Naive B cell (primary cell): ENCODE measurements at regions not wholly inside any gene's neighbourhood (a gene's known extent, or its start where the extent isn't known, plus 50 kb on each side); places are given as distances from the start of the nearest gene placed in this dataset.
"Not testable (repeated sequence)": the region's sequence is repeated elsewhere in the genome, so short reads cannot be mapped to it uniquely, and the experiment has no call there.

Experiments used
- ATAC-seq, 2 donors: fragments of 150-1000 bp; cut with Tn5 transposase; 2 replicates each; pipeline ENCODE4 v1.10.0; 2021; ENCODE audit warnings: low read depth in 2 of 2, mild to moderate bottlenecking in 2 of 2, moderate library complexity in 2 of 2
- DNase-seq: peaks from one replicate; pipeline ENCODE4 v3.0.0; 2022
- H3K27ac Mint-ChIP-seq, 6 donors: one replicate each; pipeline ENCODE4 v1.8.0; 2020 to 2022; ENCODE audit warnings: mild to moderate bottlenecking in 6 of 6, mixed read lengths in 6 of 6, moderate library complexity in 5 of 6, inconsistent platforms in 2 of 6
- H3K27me3 Mint-ChIP-seq, 3 donors: one replicate each; pipeline ENCODE4 v1.8.0; 2021 to 2022; ENCODE audit warnings: mixed read lengths in 3 of 3, mild to moderate bottlenecking in 1 of 3
- H3K36me3 Mint-ChIP-seq, 2 donors: one replicate each; pipeline ENCODE4 v1.8.0; 2020 to 2022; ENCODE audit warnings: mixed read lengths in 2 of 2, inconsistent platforms in 1 of 2, mild to moderate bottlenecking in 1 of 2
- H3K4me1 Mint-ChIP-seq, 3 donors: one replicate each; pipeline ENCODE4 v1.8.0; 2020 to 2022; ENCODE audit warnings: mixed read lengths in 3 of 3, inconsistent platforms in 1 of 3, mild to moderate bottlenecking in 1 of 3, moderate library complexity in 1 of 3
- H3K4me3 Mint-ChIP-seq, 8 donors: one replicate each; pipeline ENCODE4 v1.8.0; 2020 to 2022; ENCODE audit warnings: mild to moderate bottlenecking in 8 of 8, mixed read lengths in 8 of 8, moderate library complexity in 8 of 8, inconsistent platforms in 2 of 8
- H3K9me3 Mint-ChIP-seq, 7 donors: one replicate each; pipeline ENCODE4 v1.8.0; 2020 to 2022; ENCODE audit warnings: mixed read lengths in 7 of 7, mild to moderate bottlenecking in 5 of 7, inconsistent platforms in 2 of 7, moderate library complexity in 1 of 7

DNA sequence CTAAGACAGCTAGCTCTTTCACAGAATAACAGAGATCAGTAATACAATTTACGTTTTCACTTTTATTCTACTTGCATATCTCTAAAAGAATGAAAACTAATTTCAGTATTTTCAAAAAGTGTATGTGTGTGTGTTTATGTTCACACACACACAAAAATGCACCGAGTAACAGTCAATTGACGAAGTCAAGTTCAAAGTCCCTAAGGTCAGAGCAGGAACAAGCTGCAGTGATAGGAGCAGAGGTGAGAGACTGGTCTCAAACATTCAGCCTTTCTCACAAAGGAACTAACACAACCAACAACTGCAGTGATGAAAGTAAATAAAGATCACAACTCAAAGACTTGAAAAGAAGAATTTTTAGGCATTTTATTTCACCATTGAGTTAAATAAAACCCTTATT, 429.7 kb downstream of the C12orf50 start:
- no peaks in the 10 kb centered on the region for H3K4me1 Mint-ChIP-seq
- DNase-seq (no peak), ATAC-seq (no peak)
- H3K27ac Mint-ChIP-seq, result no peak overlapping the region
- no peaks in the 10 kb centered on the region for H3K36me3 Mint-ChIP-seq
- H3K4me3 Mint-ChIP-seq, result no peak overlapping the region
- H3K27me3 Mint-ChIP-seq, result no peaks in the 10 kb centered on the region
- peaks cover 0 to 2% (median 0%) of the 10 kb centered on the region in 7 donors for H3K9me3 Mint-ChIP-seq

DNA sequence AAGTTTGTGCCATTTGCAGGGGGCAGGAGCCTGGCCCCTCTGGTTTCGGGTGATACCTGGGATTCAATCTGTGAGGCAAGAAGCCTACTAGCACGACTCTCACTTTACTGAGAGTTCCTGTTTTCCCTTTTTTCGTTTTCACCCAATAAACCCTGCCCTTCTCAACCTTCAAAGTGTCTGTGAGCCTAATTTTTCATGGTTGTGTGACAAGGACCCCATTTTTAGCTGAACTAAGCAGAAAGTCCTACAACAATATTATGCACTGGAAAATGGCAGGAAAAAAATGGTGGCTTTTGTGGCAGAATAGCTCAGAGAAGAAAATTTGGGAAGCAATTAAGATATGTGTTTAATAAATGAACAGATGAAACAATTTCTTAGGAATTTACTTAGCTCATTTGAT, 432.1 kb downstream of the C12orf50 start:
- H3K9me3 Mint-ChIP-seq, result peaks cover 0 to 2% (median 0%) of the 10 kb centered on the region in 7 donors
- no peaks in the 10 kb centered on the region for H3K4me1 Mint-ChIP-seq
- no peak for DNase-seq
- H3K27ac Mint-ChIP-seq, result no peak overlapping the region
- H3K4me3 Mint-ChIP-seq, result no peak overlapping the region
- H3K36me3 Mint-ChIP-seq, result no peaks in the 10 kb centered on the region
- ATAC-seq, result no peak
- H3K27me3 Mint-ChIP-seq, result no peaks in the 10 kb centered on the region

DNA sequence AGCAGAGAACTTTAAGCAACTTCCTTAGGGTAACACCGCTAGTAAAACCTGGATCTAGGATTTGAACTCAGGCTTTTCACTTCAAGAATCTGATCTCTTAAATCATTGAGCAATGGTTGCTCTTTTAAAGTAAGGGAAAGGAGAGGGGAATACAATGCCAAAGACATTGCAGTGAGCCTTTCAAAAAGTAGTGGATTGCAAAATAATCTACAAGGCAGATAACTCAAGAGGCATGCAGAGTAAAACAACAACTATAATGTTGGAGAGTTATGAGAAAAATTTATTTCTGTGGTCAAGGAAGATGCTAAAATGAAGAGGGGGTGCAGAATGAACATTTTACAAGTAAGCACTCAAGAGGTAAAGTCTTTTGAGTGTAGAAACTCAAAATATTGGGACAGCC, 432.6 kb downstream of the C12orf50 start:
- Mint-ChIP-seq H3K4me1 (no peaks in the 10 kb centered on the region), H3K27ac (peak overlapping the region in 1 of 6 donors; percentile 41), H3K27me3 (no peaks in the 10 kb centered on the region), H3K4me3 (no peak overlapping the region), H3K9me3 (peaks cover 0 to 3% (median 0%) of the 10 kb centered on the region in 7 donors), H3K36me3 (no peaks in the 10 kb centered on the region)
- no peak for DNase-seq
- no peak for ATAC-seq

DNA sequence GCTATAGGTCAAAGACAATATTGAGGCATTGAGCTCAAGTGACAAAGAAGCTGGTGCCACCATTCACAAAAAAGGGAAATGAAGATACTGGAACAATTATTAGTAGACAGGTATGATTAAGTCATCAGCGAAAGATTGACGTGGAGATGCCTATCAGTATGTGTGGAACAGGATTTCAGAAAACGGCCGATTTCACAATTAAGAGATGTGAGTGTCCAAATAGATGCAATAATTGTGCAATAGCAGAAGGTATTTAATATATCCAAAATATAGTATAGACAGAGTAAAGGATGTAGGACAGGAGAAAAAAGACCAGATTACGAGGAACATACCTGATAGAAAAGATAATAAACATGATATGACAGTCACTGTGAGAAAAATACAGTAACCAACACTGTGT, 433.1 kb downstream of the C12orf50 start:
- H3K4me3 Mint-ChIP-seq, result no peak overlapping the region
- H3K27me3 Mint-ChIP-seq, result no peaks in the 10 kb centered on the region
- no peaks in the 10 kb centered on the region for H3K36me3 Mint-ChIP-seq
- DNase-seq (no peak), ATAC-seq (no peak)
- peaks cover 0 to 6% (median 0%) of the 10 kb centered on the region in 7 donors for H3K9me3 Mint-ChIP-seq
- no peak overlapping the region for H3K27ac Mint-ChIP-seq
- H3K4me1 Mint-ChIP-seq, result no peaks in the 10 kb centered on the region

DNA sequence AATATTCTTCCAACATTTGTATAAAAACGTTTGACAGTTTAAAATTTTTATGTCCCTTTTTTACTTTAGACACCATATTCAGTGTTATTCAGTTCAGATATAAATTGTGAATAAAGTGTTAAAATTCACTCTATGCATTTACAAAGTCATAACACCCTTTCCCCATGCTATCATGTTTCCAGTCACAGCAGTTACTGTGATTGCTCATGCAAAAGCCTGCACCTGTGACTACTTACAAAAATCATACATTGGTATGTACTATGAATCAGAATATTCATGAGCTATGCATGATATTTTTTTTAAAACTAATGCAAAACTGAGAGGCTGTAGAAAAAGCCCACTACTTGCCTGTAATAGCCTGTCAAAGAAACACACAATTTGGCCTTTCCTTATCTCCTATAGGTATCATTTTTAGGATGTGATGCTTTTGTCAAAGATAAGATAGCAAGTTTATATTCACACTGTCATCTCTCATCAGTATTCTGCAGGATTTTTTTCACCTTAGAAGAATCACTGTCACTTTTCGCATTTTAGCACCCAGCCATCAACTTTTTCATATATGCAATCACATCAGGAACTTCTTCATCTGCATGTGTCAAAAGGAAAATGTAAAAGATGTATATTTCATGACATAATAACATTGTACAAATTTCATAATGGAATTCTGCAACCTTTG, 443.2 kb downstream of the C12orf50 start:
- Mint-ChIP-seq H3K4me3 (no peak overlapping the region), H3K9me3 (peaks cover 0 to 8% (median 5%) of the 10 kb centered on the region in 7 donors), H3K4me1 (no peaks in the 10 kb centered on the region), H3K27ac (no peak overlapping the region), H3K36me3 (no peaks in the 10 kb centered on the region), H3K27me3 (no peaks in the 10 kb centered on the region)
- DNase-seq (no peak), ATAC-seq (no peak)

DNA sequence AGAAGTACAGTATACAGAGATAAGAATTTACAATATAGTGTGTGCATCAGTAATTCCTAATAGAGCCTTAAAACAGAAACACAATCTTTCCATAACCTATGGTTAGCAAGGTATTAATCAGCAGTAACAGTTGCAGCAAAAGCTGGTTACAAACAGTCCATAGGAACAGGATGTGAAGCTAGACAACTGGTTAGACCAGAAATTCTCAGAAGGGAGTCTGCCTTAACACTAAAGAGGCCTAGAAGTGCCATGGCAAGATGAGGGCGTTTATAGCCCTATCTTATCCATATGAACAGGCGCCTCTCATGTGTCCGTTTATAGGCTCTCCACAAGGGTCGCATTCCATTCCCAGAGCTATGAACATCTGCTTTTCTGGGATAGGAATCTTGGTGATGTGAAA, 450.1 kb downstream of the C12orf50 start:
- not testable (repeated sequence) for H3K4me3 Mint-ChIP-seq, ATAC-seq, H3K36me3 Mint-ChIP-seq, H3K27me3 Mint-ChIP-seq, DNase-seq, H3K27ac Mint-ChIP-seq, H3K4me1 Mint-ChIP-seq
- peaks cover 0 to 16% (median 9%) of the 10 kb centered on the region in 7 donors for H3K9me3 Mint-ChIP-seq

DNA sequence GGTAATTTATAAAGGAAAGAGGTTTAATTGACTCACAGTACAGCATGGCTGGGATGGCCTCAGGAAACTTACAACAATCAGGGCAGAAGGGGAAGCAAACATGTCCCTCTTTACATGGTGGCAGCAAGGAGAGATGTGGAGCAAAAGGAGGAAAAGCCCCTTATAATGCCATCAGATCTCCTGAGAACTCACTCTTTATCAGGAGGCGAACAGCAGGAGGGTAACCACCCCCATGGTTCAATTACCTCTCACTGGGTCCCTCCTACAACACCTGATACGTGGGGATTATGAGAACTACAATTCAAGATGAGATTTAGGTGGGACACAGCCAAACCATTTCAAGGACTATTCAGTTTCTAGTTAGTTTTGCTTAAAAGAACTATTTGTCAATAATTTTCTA, 453.3 kb downstream of the C12orf50 start:
- no peaks in the 10 kb centered on the region for H3K4me1 Mint-ChIP-seq
- H3K9me3 Mint-ChIP-seq, result peaks cover 0 to 10% (median 5%) of the 10 kb centered on the region in 7 donors
- no peaks in the 10 kb centered on the region for H3K36me3 Mint-ChIP-seq
- ATAC-seq (no peak), DNase-seq (no peak)
- no peak overlapping the region for H3K4me3 Mint-ChIP-seq
- H3K27ac Mint-ChIP-seq, result no peak overlapping the region
- no peaks in the 10 kb centered on the region for H3K27me3 Mint-ChIP-seq

DNA sequence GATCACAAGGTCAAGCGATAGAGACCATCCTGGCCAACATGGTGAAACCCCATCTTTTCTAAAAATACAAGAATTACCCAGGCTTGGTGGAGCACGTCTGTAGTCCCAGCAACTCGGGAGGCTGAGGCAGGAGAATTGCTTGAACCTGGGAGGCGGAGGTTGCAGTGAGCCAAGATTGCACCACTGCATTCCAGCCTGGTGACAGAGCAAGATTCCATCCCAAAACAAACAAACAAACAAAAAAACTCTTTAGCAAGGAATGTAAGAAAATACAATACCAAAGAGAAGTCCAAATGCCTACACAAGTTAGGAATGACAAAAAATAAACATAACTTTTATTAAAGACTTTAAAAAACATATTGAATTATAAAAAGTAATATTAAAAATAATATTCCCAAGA, 462.3 kb downstream of the C12orf50 start:
- not testable (repeated sequence) for DNase-seq, H3K27me3 Mint-ChIP-seq, H3K9me3 Mint-ChIP-seq, H3K27ac Mint-ChIP-seq, H3K36me3 Mint-ChIP-seq, H3K4me1 Mint-ChIP-seq, ATAC-seq, H3K4me3 Mint-ChIP-seq

DNA sequence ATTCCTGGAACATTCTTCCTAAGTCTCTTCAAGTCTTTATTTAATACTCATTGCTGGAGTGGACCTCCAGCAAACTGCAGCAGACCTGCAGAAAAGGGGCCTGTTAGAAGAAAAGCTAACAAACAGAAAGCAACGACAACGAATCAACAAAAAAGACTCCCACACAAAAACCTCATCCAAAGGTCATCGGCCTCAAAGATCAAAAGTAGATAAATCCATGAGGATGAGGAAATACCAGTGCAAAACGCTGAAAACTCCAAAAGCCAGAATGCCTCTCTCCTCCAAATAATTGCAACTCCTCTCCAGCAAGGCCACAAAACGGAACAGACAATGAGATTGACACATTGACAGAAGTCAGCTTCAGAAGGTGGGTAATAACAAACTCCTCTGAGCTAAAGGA, 472.2 kb downstream of the C12orf50 start:
- Mint-ChIP-seq H3K27me3 (no peaks in the 10 kb centered on the region), H3K9me3 (peaks cover 0 to 19% (median 5%) of the 10 kb centered on the region in 7 donors), H3K4me3 (no peak overlapping the region), H3K4me1 (no peaks in the 10 kb centered on the region), H3K36me3 (no peaks in the 10 kb centered on the region), H3K27ac (no peak overlapping the region)
- ATAC-seq, result no peak
- no peak for DNase-seq

DNA sequence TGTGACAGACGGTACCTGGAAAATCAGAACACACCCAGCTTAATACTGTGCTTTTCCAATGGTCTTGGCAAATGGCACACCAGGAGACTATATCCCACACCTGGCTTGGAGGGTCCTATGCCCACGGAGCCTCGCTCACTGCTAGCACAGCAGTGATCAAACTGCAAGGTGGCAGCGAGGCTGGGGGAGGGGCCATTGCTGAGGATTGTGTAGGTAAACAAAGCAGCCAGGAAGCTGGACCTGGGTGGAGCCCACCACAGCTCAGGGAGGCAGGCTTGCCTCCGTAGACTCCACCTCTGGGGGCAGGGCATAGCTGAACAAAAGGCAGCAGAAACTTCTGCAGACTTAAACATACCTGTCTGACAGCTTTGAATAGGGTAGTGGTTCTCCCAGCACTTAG, 498.0 kb downstream of the C12orf50 start:
- not testable (repeated sequence) for H3K27ac Mint-ChIP-seq, H3K4me3 Mint-ChIP-seq, H3K4me1 Mint-ChIP-seq, H3K36me3 Mint-ChIP-seq, H3K27me3 Mint-ChIP-seq, DNase-seq, ATAC-seq
- peaks cover 4 to 18% (median 10%) of the 10 kb centered on the region in 7 donors for H3K9me3 Mint-ChIP-seq

DNA sequence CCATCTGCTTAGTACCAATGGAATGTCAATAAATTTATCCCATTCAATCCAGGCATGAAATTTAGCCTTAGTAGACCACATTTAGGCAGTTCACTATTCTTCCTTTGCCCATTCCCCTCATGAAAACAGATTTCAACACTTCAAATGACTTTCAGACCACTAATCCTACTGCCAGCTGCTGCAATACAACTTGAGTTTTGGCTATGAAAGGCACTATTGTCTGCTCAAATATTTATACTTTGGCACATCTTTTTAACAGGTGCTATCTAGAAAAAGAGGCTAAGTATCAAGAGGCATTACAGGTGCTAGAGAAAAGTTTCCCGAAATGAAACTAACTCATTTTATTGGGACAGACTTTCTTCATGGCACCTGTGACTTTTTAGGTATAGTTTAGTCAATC, 499.8 kb downstream of the C12orf50 start:
- no peaks in the 10 kb centered on the region for H3K4me1 Mint-ChIP-seq
- no peaks in the 10 kb centered on the region for H3K27me3 Mint-ChIP-seq
- H3K4me3 Mint-ChIP-seq, result no peak overlapping the region
- no peaks in the 10 kb centered on the region for H3K36me3 Mint-ChIP-seq
- H3K27ac Mint-ChIP-seq, result no peak overlapping the region
- DNase-seq, result no peak
- peaks cover 2 to 15% (median 8%) of the 10 kb centered on the region in 7 donors for H3K9me3 Mint-ChIP-seq
- ATAC-seq, result no peak

DNA sequence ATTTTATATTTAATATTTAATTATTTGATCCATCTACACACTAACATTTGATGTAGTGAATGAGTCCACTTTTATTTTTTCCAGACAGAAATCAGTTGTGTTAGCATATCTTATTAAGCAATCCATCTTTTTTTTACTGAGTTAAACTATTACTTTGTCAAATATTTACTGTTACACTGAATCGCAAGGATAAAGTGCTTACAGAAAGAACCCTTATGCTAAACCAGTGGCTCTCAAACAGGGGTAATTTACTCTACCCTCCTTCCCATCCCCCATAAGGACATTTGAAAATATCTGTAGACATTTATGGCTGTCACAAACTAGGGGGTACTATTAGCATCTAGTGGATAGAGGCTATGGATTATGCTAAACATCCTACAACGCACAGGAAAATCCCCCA, 508.2 kb downstream of the C12orf50 start:
- Mint-ChIP-seq H3K27ac (no peak overlapping the region), H3K36me3 (no peaks in the 10 kb centered on the region), H3K4me1 (no peaks in the 10 kb centered on the region), H3K4me3 (no peak overlapping the region), H3K9me3 (peaks cover 0 to 1% (median 0%) of the 10 kb centered on the region in 7 donors), H3K27me3 (no peaks in the 10 kb centered on the region)
- no peak for DNase-seq
- no peak for ATAC-seq

DNA sequence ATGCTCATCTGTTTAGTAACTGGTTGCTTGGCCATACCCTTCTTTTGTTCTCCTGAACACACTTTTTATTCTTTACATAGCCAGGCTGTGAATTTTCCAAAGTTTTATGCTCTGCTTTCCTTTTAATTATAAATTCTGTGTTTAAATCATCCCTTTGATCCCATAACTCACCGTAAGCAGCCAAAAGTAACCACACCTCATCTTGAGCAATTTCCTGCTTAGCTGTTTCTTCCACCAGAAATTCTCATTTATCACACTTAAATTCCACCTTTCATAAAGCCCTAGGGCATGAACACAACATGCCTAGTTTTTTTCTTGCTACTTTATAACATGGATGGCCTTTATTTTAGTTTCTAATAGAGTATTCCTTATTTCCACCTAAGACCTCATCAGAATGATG, 510.7 kb downstream of the C12orf50 start:
- no peak overlapping the region for H3K4me3 Mint-ChIP-seq
- no peaks in the 10 kb centered on the region for H3K4me1 Mint-ChIP-seq
- no peak for DNase-seq

DNA sequence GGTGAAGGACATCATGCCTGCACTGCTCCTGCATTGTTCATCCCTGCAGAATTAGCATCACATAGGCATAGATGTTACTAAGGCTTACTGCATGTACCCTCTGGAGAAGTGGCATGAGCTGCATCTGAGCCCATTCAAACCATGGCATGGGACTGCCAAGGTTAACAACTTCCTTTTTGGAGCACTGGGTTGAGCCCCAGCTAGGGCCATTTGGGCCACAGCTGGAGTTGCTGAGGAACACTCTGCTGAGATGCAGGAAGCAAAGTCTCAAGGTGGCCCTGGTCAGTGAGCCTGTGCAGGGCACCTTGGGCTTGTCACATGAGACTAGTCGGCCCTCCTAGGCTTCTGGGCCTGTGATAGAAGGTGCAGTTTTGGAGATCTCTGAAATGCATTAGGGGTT, 511.2 kb downstream of the C12orf50 start:
- Mint-ChIP-seq H3K27ac (no peak overlapping the region), H3K4me3 (no peak overlapping the region), H3K9me3 (peaks cover 0 to 1% (median 0%) of the 10 kb centered on the region in 7 donors), H3K4me1 (no peaks in the 10 kb centered on the region), H3K36me3 (no peaks in the 10 kb centered on the region), H3K27me3 (no peaks in the 10 kb centered on the region)
- DNase-seq (no peak), ATAC-seq (no peak)

More for the DNA sequence above, 510.7 kb downstream of the C12orf50 start:
- Mint-ChIP-seq H3K27me3 (no peaks in the 10 kb centered on the region), H3K36me3 (no peaks in the 10 kb centered on the region), H3K27ac (no peak overlapping the region), H3K9me3 (peaks cover 0 to 1% (median 0%) of the 10 kb centered on the region in 7 donors)
- ATAC-seq, result no peak
